Tibial nerve (tissue), 4 donors: ENCODE measurements at regions not wholly inside any gene's neighbourhood (a gene's known extent, or its start where the extent isn't known, plus 50 kb on each side); places are given as distances from the start of the nearest gene placed in this dataset.

Experiments
- DNase-seq, 2 donors: peaks; one replicate each; pipeline ENCODE4 v3.0.0-alpha.2; 2019; ENCODE audit warnings: low spot score in 2 of 2
- H3K27ac ChIP-seq, 4 donors: fragments of 200-600 bp; sonication (generic) in 3 of 4; one replicate each; pipeline ENCODE4 v1.5.1; 2017 to 2019; ENCODE audit warnings: mild to moderate bottlenecking in 1 of 4
- H3K27me3 ChIP-seq, 2 donors: fragments of 200-600 bp; sonication (generic) in 1 of 2; one replicate each; pipeline versions ENCODE4 v1.5.1 to v1.6.0; 2017 to 2019
- H3K36me3 ChIP-seq, 3 donors: fragments of 200-600 bp; sonication (generic); one replicate each; pipeline ENCODE4 v1.5.1; 2018 to 2019
- H3K4me1 ChIP-seq, 4 donors: fragments of 200-600 bp; sonication (generic) in 3 of 4; one replicate each; pipeline ENCODE4 v1.5.1; 2017 to 2019
- H3K4me3 ChIP-seq, 4 donors: fragments of 200-600 bp; sonication (generic) in 3 of 4; one replicate each; pipeline ENCODE4 v1.5.1; 2017 to 2019; ENCODE audit warnings: mild to moderate bottlenecking in 1 of 4, moderate library complexity in 1 of 4
- H3K9me3 ChIP-seq, 4 donors: fragments of 200-600 bp; sonication (generic) in 3 of 4; one replicate each; pipeline ENCODE4 v1.5.1; 2017 to 2019
- EP300 ChIP-seq, 2 donors: sonication (generic); formaldehyde crosslinking; IDR thresholded peaks; one replicate each; pipeline ENCODE4 v1.6.1; 2017; ENCODE audit warnings: antibody characterized with exemption in 2 of 2, mild to moderate bottlenecking in 1 of 2
- POLR2A ChIP-seq, 2 donors: fragments of 450-650 bp; IDR thresholded peaks; one replicate each; pipeline ENCODE4 v1.6.1; 2017; ENCODE audit warnings: antibody characterized with exemption in 2 of 2, mild to moderate bottlenecking in 2 of 2, moderate library complexity in 2 of 2
- WGBS, 2 donors: methylation state at CpG; one replicate each; pipeline ENCODE4 v1.1.5; 2018; 5-methylcytosine and 5-hydroxymethylcytosine counted together
- TF ChIP-seq, protein P1 (sequence below), 5 experiments: fragments of 200-600 bp in 3 of 5; fragments of 450-650 bp in 2 of 5; sonication (generic) in 3 of 5; IDR thresholded peaks; one replicate each; pipeline ENCODE4 v1.5.1; 2016 to 2019; ENCODE audit warnings: antibody characterized with exemption in 5 of 5, mild to moderate bottlenecking in 3 of 5, moderate library complexity in 2 of 5

DNA sequence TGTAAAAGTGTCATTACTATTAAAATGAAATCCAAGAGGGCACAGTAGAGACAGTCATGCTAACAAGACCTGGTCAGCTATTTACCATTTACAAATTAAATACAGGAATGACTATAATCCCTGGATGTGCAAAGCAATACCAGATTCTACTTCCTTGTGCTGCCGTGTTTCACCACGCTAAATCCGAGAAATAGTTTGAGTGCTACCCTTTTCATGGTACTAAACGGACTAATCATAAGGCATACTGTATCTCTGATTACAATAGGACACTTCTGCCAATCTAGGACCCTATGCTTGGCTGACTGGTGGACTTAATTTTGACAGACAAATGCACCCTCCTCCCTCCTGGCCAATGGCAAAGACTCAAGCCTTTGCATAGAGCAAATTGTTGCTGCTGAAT, 63.0 kb upstream of the NR2F2 start:
- Histone ChIP-seq H3K4me1 (peaks cover 0 to 33% (median 13%) of the 10 kb centered on the region in 4 donors), H3K27ac (no peak overlapping the region), H3K9me3 (no peaks in the 10 kb centered on the region), H3K27me3 (no peaks in the 10 kb centered on the region), H3K36me3 (peaks cover 0 to 36% (median 0%) of the 10 kb centered on the region in 3 donors), H3K4me3 (no peak overlapping the region)
- WGBS, 2 donors, result 88 to 95% methylated on average over 4 of the region's 4 CpGs
- no peak for DNase-seq
- TF ChIP-seq, protein P1, sequence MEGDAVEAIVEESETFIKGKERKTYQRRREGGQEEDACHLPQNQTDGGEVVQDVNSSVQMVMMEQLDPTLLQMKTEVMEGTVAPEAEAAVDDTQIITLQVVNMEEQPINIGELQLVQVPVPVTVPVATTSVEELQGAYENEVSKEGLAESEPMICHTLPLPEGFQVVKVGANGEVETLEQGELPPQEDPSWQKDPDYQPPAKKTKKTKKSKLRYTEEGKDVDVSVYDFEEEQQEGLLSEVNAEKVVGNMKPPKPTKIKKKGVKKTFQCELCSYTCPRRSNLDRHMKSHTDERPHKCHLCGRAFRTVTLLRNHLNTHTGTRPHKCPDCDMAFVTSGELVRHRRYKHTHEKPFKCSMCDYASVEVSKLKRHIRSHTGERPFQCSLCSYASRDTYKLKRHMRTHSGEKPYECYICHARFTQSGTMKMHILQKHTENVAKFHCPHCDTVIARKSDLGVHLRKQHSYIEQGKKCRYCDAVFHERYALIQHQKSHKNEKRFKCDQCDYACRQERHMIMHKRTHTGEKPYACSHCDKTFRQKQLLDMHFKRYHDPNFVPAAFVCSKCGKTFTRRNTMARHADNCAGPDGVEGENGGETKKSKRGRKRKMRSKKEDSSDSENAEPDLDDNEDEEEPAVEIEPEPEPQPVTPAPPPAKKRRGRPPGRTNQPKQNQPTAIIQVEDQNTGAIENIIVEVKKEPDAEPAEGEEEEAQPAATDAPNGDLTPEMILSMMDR (IDR thresholded peaks at IDR 0.05), result no peak

DNA sequence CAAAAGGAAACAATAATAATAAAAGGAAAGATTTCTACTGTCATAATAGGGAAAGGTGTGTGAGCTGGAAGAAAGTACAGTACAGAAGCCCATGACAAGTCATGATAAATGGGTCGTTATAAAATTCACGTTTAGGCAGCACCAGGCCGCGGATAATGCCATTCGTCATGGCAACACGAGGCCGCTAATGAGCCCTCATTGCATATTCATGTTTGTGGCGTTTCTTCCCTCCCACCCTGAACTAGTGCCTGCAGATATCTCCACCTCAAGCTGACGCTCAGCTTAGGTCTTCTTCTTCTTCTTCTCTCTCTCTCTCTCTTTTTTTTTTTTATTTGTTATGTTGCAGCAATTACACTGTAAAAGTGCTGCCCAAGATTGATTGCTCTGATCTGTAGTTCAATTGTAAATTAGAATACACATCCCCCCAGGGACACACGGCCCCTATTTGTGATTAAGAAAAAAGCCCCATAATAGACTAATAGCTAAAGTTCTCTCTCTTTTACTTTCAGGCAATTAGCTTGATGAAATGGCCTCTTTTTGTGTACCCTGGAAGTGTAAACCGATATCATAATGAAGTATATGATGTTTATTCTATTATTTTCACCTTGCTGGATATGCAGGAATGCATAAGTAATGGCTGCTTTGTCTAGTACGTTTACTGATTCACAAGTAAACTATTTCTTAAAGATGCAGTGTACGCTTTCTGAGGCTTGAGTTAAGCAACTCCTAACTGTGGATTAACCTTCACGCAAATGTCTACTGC, 61.9 kb upstream of the NR2F2 start:
- Histone ChIP-seq H3K36me3 (peaks cover 0 to 48% (median 0%) of the 10 kb centered on the region in 3 donors), H3K9me3 (no peaks in the 10 kb centered on the region), H3K27ac (no peak overlapping the region), H3K4me1 (peaks cover 0 to 25% (median 11%) of the 10 kb centered on the region in 4 donors), H3K27me3 (no peaks in the 10 kb centered on the region), H3K4me3 (no peak overlapping the region)
- WGBS, 2 donors, result 64 to 70% methylated on average over 14 of the region's 14 CpGs
- TF ChIP-seq EP300 (IDR thresholded peaks at IDR 0.05), result no peak
- TF ChIP-seq, protein P1 (IDR thresholded peaks at IDR 0.05), result no peak
- TF ChIP-seq POLR2A (IDR thresholded peaks at IDR 0.05), result no peak
- DNase-seq, result no peak

DNA sequence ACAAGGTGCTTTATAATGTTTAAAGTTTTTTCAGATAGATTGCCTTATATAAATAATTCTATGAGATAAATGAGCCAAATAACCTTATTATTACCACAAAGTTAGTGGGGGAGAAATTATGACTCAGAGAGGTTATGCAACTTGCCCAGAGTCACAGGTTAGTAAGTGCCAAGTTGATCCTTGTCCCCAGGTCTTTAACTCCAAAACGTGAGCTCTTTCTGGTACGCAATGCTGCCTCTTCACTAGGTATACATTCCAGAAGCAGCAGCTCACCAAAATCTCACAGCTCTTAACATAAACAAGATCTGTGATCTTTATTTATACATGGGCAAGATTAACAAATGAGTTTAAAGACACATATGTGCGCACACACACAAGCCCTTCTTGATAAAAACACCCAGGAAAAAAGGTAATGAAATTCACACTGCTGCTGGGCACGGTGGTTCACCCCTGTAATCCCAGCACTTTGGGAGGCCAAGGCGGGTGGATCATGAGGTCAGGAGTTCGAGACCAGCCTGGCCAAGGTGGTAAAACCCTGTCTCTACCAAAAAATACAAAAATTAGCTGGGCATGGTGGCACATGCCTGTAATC, 59.8 kb upstream of the NR2F2 start:
- Histone ChIP-seq H3K9me3 (no peaks in the 10 kb centered on the region), H3K27ac (no peak overlapping the region), H3K4me1 (peaks cover 0 to 11% (median 5%) of the 10 kb centered on the region in 4 donors), H3K36me3 (peaks cover 0 to 54% (median 0%) of the 10 kb centered on the region in 3 donors), H3K4me3 (no peak overlapping the region), H3K27me3 (no peaks in the 10 kb centered on the region)
- DNase-seq, result no peak
- WGBS, 2 donors, result 87 to 91% methylated on average over 6 of the region's 6 CpGs
- TF ChIP-seq, protein P1 (IDR thresholded peaks at IDR 0.05), result no peak
- TF ChIP-seq POLR2A (IDR thresholded peaks at IDR 0.05) (no peak), EP300 (IDR thresholded peaks at IDR 0.05) (no peak)

DNA sequence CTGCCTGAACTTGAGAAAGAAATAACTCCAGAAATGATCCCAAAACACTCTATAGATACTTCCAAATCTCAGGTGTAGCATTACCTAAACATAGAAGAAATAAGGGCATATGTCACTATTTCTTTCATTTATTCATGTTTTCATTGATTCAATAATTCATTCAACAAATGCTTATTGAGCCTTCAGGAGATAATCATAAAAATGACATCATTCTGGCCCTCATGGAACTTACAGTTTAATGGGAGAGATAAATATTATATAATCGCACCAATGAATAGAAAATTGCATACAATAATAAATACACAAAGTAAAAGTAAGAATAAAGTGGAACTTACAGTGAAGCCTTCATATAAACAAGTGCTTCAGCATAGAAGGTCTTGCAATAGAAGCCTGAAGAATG, 58.1 kb upstream of the NR2F2 start:
- TF ChIP-seq, protein P1 (IDR thresholded peaks at IDR 0.05), result no peak
- TF ChIP-seq EP300 (IDR thresholded peaks at IDR 0.05) (no peak), POLR2A (IDR thresholded peaks at IDR 0.05) (no peak)
- no peak overlapping the region for H3K4me3 ChIP-seq
- H3K36me3 ChIP-seq, result peaks cover 0 to 65% (median 0%) of the 10 kb centered on the region in 3 donors
- H3K27ac ChIP-seq, result no peak overlapping the region
- 89 to 100% methylated on average over 1 of the region's 1 CpG for WGBS, 2 donors
- no peaks in the 10 kb centered on the region for H3K27me3 ChIP-seq
- no peak for DNase-seq
- H3K4me1 ChIP-seq, result peaks cover 0 to 12% (median 2%) of the 10 kb centered on the region in 4 donors
- H3K9me3 ChIP-seq, result no peaks in the 10 kb centered on the region
